H1 (cell line): ENCODE measurements at regions not wholly inside any gene's neighbourhood (a gene's known extent, or its start where the extent isn't known, plus 50 kb on each side); places are given as distances from the start of the nearest gene placed in this dataset.

Experiments used
- CHD2 ChIP-seq: IDR thresholded peaks from 2 replicates; pipeline ENCODE4 v1.6.1; 2012; ENCODE audit warnings: low read length, improper control_type of control experiment
- TF ChIP-seq, protein P1 (sequence below): fragments of 300-600 bp; sonication (generic); IDR thresholded peaks from 2 replicates; pipeline ENCODE4 v1.7.1; 2012; ENCODE audit warnings: low read length, moderate library complexity, mild to moderate bottlenecking, inconsistent platforms; ENCODE audit not compliant: insufficient replicate concordance

DNA sequence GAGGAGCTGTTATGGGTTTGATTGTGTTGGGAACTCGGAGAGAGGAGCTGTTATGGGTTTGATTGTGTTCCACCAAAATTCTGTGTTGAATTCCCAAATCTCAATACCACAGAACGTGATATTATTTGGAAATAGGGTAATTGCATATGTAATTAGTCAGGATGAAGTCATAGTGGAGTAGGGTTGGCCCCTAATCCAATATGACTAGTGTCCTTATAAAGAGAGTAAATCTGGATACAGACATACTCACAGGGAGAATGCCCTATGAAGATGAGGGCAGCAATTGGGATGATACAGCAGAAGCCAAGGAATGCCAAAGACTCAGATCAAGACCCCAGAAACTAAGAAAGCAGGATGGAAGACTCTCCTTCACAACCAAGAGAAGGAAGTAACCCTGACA lies 1023.2 kb upstream of the ZEB2 start (continued):
- TF ChIP-seq, protein P1, sequence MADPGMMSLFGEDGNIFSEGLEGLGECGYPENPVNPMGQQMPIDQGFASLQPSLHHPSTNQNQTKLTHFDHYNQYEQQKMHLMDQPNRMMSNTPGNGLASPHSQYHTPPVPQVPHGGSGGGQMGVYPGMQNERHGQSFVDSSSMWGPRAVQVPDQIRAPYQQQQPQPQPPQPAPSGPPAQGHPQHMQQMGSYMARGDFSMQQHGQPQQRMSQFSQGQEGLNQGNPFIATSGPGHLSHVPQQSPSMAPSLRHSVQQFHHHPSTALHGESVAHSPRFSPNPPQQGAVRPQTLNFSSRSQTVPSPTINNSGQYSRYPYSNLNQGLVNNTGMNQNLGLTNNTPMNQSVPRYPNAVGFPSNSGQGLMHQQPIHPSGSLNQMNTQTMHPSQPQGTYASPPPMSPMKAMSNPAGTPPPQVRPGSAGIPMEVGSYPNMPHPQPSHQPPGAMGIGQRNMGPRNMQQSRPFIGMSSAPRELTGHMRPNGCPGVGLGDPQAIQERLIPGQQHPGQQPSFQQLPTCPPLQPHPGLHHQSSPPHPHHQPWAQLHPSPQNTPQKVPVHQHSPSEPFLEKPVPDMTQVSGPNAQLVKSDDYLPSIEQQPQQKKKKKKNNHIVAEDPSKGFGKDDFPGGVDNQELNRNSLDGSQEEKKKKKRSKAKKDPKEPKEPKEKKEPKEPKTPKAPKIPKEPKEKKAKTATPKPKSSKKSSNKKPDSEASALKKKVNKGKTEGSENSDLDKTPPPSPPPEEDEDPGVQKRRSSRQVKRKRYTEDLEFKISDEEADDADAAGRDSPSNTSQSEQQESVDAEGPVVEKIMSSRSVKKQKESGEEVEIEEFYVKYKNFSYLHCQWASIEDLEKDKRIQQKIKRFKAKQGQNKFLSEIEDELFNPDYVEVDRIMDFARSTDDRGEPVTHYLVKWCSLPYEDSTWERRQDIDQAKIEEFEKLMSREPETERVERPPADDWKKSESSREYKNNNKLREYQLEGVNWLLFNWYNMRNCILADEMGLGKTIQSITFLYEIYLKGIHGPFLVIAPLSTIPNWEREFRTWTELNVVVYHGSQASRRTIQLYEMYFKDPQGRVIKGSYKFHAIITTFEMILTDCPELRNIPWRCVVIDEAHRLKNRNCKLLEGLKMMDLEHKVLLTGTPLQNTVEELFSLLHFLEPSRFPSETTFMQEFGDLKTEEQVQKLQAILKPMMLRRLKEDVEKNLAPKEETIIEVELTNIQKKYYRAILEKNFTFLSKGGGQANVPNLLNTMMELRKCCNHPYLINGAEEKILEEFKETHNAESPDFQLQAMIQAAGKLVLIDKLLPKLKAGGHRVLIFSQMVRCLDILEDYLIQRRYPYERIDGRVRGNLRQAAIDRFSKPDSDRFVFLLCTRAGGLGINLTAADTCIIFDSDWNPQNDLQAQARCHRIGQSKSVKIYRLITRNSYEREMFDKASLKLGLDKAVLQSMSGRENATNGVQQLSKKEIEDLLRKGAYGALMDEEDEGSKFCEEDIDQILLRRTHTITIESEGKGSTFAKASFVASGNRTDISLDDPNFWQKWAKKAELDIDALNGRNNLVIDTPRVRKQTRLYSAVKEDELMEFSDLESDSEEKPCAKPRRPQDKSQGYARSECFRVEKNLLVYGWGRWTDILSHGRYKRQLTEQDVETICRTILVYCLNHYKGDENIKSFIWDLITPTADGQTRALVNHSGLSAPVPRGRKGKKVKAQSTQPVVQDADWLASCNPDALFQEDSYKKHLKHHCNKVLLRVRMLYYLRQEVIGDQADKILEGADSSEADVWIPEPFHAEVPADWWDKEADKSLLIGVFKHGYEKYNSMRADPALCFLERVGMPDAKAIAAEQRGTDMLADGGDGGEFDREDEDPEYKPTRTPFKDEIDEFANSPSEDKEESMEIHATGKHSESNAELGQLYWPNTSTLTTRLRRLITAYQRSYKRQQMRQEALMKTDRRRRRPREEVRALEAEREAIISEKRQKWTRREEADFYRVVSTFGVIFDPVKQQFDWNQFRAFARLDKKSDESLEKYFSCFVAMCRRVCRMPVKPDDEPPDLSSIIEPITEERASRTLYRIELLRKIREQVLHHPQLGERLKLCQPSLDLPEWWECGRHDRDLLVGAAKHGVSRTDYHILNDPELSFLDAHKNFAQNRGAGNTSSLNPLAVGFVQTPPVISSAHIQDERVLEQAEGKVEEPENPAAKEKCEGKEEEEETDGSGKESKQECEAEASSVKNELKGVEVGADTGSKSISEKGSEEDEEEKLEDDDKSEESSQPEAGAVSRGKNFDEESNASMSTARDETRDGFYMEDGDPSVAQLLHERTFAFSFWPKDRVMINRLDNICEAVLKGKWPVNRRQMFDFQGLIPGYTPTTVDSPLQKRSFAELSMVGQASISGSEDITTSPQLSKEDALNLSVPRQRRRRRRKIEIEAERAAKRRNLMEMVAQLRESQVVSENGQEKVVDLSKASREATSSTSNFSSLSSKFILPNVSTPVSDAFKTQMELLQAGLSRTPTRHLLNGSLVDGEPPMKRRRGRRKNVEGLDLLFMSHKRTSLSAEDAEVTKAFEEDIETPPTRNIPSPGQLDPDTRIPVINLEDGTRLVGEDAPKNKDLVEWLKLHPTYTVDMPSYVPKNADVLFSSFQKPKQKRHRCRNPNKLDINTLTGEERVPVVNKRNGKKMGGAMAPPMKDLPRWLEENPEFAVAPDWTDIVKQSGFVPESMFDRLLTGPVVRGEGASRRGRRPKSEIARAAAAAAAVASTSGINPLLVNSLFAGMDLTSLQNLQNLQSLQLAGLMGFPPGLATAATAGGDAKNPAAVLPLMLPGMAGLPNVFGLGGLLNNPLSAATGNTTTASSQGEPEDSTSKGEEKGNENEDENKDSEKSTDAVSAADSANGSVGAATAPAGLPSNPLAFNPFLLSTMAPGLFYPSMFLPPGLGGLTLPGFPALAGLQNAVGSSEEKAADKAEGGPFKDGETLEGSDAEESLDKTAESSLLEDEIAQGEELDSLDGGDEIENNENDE: no peak
- no peak for TF ChIP-seq CHD2
- TF ChIP-seq, all 59 proteins: peak for 0
